ENCODE measurements at regions not wholly inside any gene's neighbourhood (a gene's known extent, or its start where the extent isn't known, plus 50 kb on each side); places are given as distances from the start of the nearest gene placed in this dataset.
"Not testable (repeated sequence)": the region's sequence is repeated elsewhere in the genome, so short reads cannot be mapped to it uniquely, and the experiment has no call there.

- Histone ChIP-seq H2AFZ (ENCODE audit: low read depth, low read length) (no peak overlapping the region), H3K27me3 (ENCODE audit: insufficient read depth, low read length) (peaks cover 4% of the 10 kb centered on the region), H3K4me3 (ENCODE audit: low read length) (no peak overlapping the region), H3K36me3 (ENCODE audit: insufficient read depth, low read length) (no peaks in the 10 kb centered on the region), H3K4me1 (ENCODE audit: insufficient read depth, low read length) (no peaks in the 10 kb centered on the region), H3K9me3 (ENCODE audit: low read length) (no peaks in the 10 kb centered on the region)
Observed at GRCh38 chr9:1171546-1171945, 121.4 kb downstream of the DMRT2 start.

- H3K4me3 ChIP-seq (ENCODE audit: low read length): no peak overlapping the region
- no peaks in the 10 kb centered on the region for H3K36me3 ChIP-seq (ENCODE audit: insufficient read depth, low read length)
- H3K4me1 ChIP-seq (ENCODE audit: insufficient read depth, low read length): no peaks in the 10 kb centered on the region
- peaks cover 4% of the 10 kb centered on the region for H3K27me3 ChIP-seq (ENCODE audit: insufficient read depth, low read length)
- no peak overlapping the region for H2AFZ ChIP-seq (ENCODE audit: low read depth, low read length)
- H3K9me3 ChIP-seq (ENCODE audit: low read length): no peaks in the 10 kb centered on the region
Observed at GRCh38 chr9:1173211-1173610, 123.1 kb downstream of the DMRT2 start.

GRCh38 chr9:1173993-1174392 is 123.8 kb downstream of the DMRT2 start:
- Histone ChIP-seq H3K4me1 (ENCODE audit: insufficient read depth, low read length) (no peaks in the 10 kb centered on the region), H2AFZ (ENCODE audit: low read depth, low read length) (no peak overlapping the region), H3K36me3 (ENCODE audit: insufficient read depth, low read length) (no peaks in the 10 kb centered on the region), H3K9me3 (ENCODE audit: low read length) (no peaks in the 10 kb centered on the region), H3K4me3 (ENCODE audit: low read length) (no peak overlapping the region), H3K27me3 (ENCODE audit: insufficient read depth, low read length) (peaks cover 4% of the 10 kb centered on the region)

GRCh38 chr9:1179366-1179765 is 129.2 kb downstream of the DMRT2 start:
- H3K4me3 ChIP-seq (ENCODE audit: low read length): no peak overlapping the region
- no peaks in the 10 kb centered on the region for H3K27me3 ChIP-seq (ENCODE audit: insufficient read depth, low read length)
- no peaks in the 10 kb centered on the region for H3K9me3 ChIP-seq (ENCODE audit: low read length)
- no peak overlapping the region for H2AFZ ChIP-seq (ENCODE audit: low read depth, low read length)
- H3K4me1 ChIP-seq (ENCODE audit: insufficient read depth, low read length): no peaks in the 10 kb centered on the region
- H3K36me3 ChIP-seq (ENCODE audit: insufficient read depth, low read length): no peaks in the 10 kb centered on the region

- Histone ChIP-seq H3K36me3 (ENCODE audit: insufficient read depth, low read length) (no peaks in the 10 kb centered on the region), H2AFZ (ENCODE audit: low read depth, low read length) (no peak overlapping the region), H3K9me3 (ENCODE audit: low read length) (no peaks in the 10 kb centered on the region), H3K27me3 (ENCODE audit: insufficient read depth, low read length) (no peaks in the 10 kb centered on the region), H3K4me3 (ENCODE audit: low read length) (no peak overlapping the region), H3K4me1 (ENCODE audit: insufficient read depth, low read length) (no peaks in the 10 kb centered on the region)
Observed at GRCh38 chr9:1184146-1184545, 134.0 kb downstream of the DMRT2 start.

GRCh38 chr9:1187137-1187536 is 137.0 kb downstream of the DMRT2 start:
- not testable (repeated sequence) for H2AFZ ChIP-seq (ENCODE audit: low read depth, low read length); H3K4me1 ChIP-seq (ENCODE audit: insufficient read depth, low read length); H3K27me3 ChIP-seq (ENCODE audit: insufficient read depth, low read length); H3K4me3 ChIP-seq (ENCODE audit: low read length); H3K36me3 ChIP-seq (ENCODE audit: insufficient read depth, low read length); H3K9me3 ChIP-seq (ENCODE audit: low read length)

GRCh38 chr9:1195636-1196035 is 145.5 kb downstream of the DMRT2 start:
- not testable (repeated sequence) for H3K27me3 ChIP-seq (ENCODE audit: insufficient read depth, low read length); H3K4me3 ChIP-seq (ENCODE audit: low read length); H2AFZ ChIP-seq (ENCODE audit: low read depth, low read length); H3K9me3 ChIP-seq (ENCODE audit: low read length); H3K36me3 ChIP-seq (ENCODE audit: insufficient read depth, low read length); H3K4me1 ChIP-seq (ENCODE audit: insufficient read depth, low read length)

GRCh38 chr9:1198085-1198484 is 147.9 kb downstream of the DMRT2 start:
- Histone ChIP-seq H3K4me1 (ENCODE audit: insufficient read depth, low read length) (no peaks in the 10 kb centered on the region), H2AFZ (ENCODE audit: low read depth, low read length) (no peak overlapping the region), H3K27me3 (ENCODE audit: insufficient read depth, low read length) (no peaks in the 10 kb centered on the region), H3K9me3 (ENCODE audit: low read length) (no peaks in the 10 kb centered on the region), H3K36me3 (ENCODE audit: insufficient read depth, low read length) (no peaks in the 10 kb centered on the region), H3K4me3 (ENCODE audit: low read length) (no peak overlapping the region)

GRCh38 chr9:1200847-1201251 is 150.7 kb downstream of the DMRT2 start:
- no peak overlapping the region for H3K4me3 ChIP-seq (ENCODE audit: low read length)
- no peaks in the 10 kb centered on the region for H3K27me3 ChIP-seq (ENCODE audit: insufficient read depth, low read length)
- H3K4me1 ChIP-seq (ENCODE audit: insufficient read depth, low read length): no peaks in the 10 kb centered on the region
- no peaks in the 10 kb centered on the region for H3K36me3 ChIP-seq (ENCODE audit: insufficient read depth, low read length)
- no peaks in the 10 kb centered on the region for H3K9me3 ChIP-seq (ENCODE audit: low read length)
- no peak overlapping the region for H2AFZ ChIP-seq (ENCODE audit: low read depth, low read length)

- Histone ChIP-seq H3K9me3 (ENCODE audit: low read length) (no peaks in the 10 kb centered on the region), H3K4me3 (ENCODE audit: low read length) (no peak overlapping the region), H3K36me3 (ENCODE audit: insufficient read depth, low read length) (no peaks in the 10 kb centered on the region), H3K4me1 (ENCODE audit: insufficient read depth, low read length) (no peaks in the 10 kb centered on the region), H2AFZ (ENCODE audit: low read depth, low read length) (no peak overlapping the region), H3K27me3 (ENCODE audit: insufficient read depth, low read length) (no peaks in the 10 kb centered on the region)
Observed at GRCh38 chr9:1201262-1201661, 151.1 kb downstream of the DMRT2 start.

GRCh38 chr9:1201901-1202300 is 151.7 kb downstream of the DMRT2 start:
- Histone ChIP-seq H3K27me3 (ENCODE audit: insufficient read depth, low read length) (no peaks in the 10 kb centered on the region), H3K9me3 (ENCODE audit: low read length) (no peaks in the 10 kb centered on the region), H3K36me3 (ENCODE audit: insufficient read depth, low read length) (no peaks in the 10 kb centered on the region), H2AFZ (ENCODE audit: low read depth, low read length) (no peak overlapping the region), H3K4me3 (ENCODE audit: low read length) (no peak overlapping the region), H3K4me1 (ENCODE audit: insufficient read depth, low read length) (no peaks in the 10 kb centered on the region)

GRCh38 chr9:1202512-1203280 is 152.5 kb downstream of the DMRT2 start:
- no peaks in the 10 kb centered on the region for H3K4me1 ChIP-seq (ENCODE audit: insufficient read depth, low read length)
- no peaks in the 10 kb centered on the region for H3K27me3 ChIP-seq (ENCODE audit: insufficient read depth, low read length)
- H2AFZ ChIP-seq (ENCODE audit: low read depth, low read length): no peak overlapping the region
- no peaks in the 10 kb centered on the region for H3K36me3 ChIP-seq (ENCODE audit: insufficient read depth, low read length)
- H3K4me3 ChIP-seq (ENCODE audit: low read length): no peak overlapping the region
- no peaks in the 10 kb centered on the region for H3K9me3 ChIP-seq (ENCODE audit: low read length)

GRCh38 chr9:1207686-1208085 is 157.5 kb downstream of the DMRT2 start:
- H3K36me3 ChIP-seq (ENCODE audit: insufficient read depth, low read length): no peaks in the 10 kb centered on the region
- no peak overlapping the region for H3K4me3 ChIP-seq (ENCODE audit: low read length)
- no peaks in the 10 kb centered on the region for H3K27me3 ChIP-seq (ENCODE audit: insufficient read depth, low read length)
- no peaks in the 10 kb centered on the region for H3K4me1 ChIP-seq (ENCODE audit: insufficient read depth, low read length)
- H3K9me3 ChIP-seq (ENCODE audit: low read length): no peaks in the 10 kb centered on the region
- no peak overlapping the region for H2AFZ ChIP-seq (ENCODE audit: low read depth, low read length)

- H3K4me1 ChIP-seq (ENCODE audit: insufficient read depth, low read length): no peaks in the 10 kb centered on the region
- no peaks in the 10 kb centered on the region for H3K36me3 ChIP-seq (ENCODE audit: insufficient read depth, low read length)
- no peaks in the 10 kb centered on the region for H3K27me3 ChIP-seq (ENCODE audit: insufficient read depth, low read length)
Observed at GRCh38 chr9:1208157-1208556, 158.0 kb downstream of the DMRT2 start.

More at GRCh38 chr9:1208157-1208556, 158.0 kb downstream of the DMRT2 start:
- Histone ChIP-seq H2AFZ (ENCODE audit: low read depth, low read length) (no peak overlapping the region), H3K9me3 (ENCODE audit: low read length) (no peaks in the 10 kb centered on the region), H3K4me3 (ENCODE audit: low read length) (no peak overlapping the region)

Measured in neuron (in vitro differentiated cells).